NCI-H1930 (cell line): ENCODE measurements at regions not wholly inside any gene's neighbourhood (a gene's known extent, or its start where the extent isn't known, plus 50 kb on each side); places are given as distances from the start of the nearest gene placed in this dataset.
"Not testable (repeated sequence)": the region's sequence is repeated elsewhere in the genome, so short reads cannot be mapped to it uniquely, and the experiment has no call there.

ENCODE experiments used
- DNase-seq, 2 experiments: peaks; one replicate each; lab custom pipeline; 2025; lab: John Stamatoyannopoulos, UW

GRCh38 chr1:60664086-60664625 lies 418.2 kb upstream of the NFIA start:
- no peak for DNase-seq

- DNase-seq = no peak
These were observed 419.8 kb upstream of the NFIA start for GRCh38 chr1:60662486-60663044.

- DNase-seq = peak; percentile 8 to 13
These were observed 424.4 kb upstream of the NFIA start for GRCh38 chr1:60657926-60658325.

- peak; percentile 4 to 16 for DNase-seq
These were observed 426.5 kb upstream of the NFIA start for GRCh38 chr1:60655679-60656355.

GRCh38 chr1:60640033-60640551 lies 442.3 kb upstream of the NFIA start:
- DNase-seq = not testable (repeated sequence)

GRCh38 chr1:60639287-60639686 lies 443.1 kb upstream of the NFIA start:
- no peak for DNase-seq

- DNase-seq = no peak
These were observed 444.7 kb upstream of the NFIA start for GRCh38 chr1:60637651-60638050.

- no peak for DNase-seq
These were observed 445.4 kb upstream of the NFIA start for GRCh38 chr1:60636946-60637345.

- DNase-seq = no peak
These were observed 448.3 kb upstream of the NFIA start for GRCh38 chr1:60634106-60634505.

GRCh38 chr1:60622486-60622885 lies 459.9 kb upstream of the NFIA start:
- DNase-seq = no peak

GRCh38 chr1:60621368-60621851 lies 461.0 kb upstream of the NFIA start:
- DNase-seq = peak; percentile 74 to 81

- DNase-seq = no peak
These were observed 462.3 kb upstream of the NFIA start for GRCh38 chr1:60620087-60620486.

GRCh38 chr1:60619581-60619980 lies 462.8 kb upstream of the NFIA start:
- DNase-seq = no peak

- no peak for DNase-seq
These were observed 466.7 kb upstream of the NFIA start for GRCh38 chr1:60615666-60616065.

- no peak for DNase-seq
These were observed 469.6 kb upstream of the NFIA start for GRCh38 chr1:60612790-60613189.

- not testable (repeated sequence) for DNase-seq
These were observed 475.4 kb upstream of the NFIA start for GRCh38 chr1:60606921-60607320.

- no peak for DNase-seq
These were observed 481.8 kb upstream of the NFIA start for GRCh38 chr1:60600532-60600931.

GRCh38 chr1:60599574-60599973 lies 482.8 kb upstream of the NFIA start:
- no peak for DNase-seq

- no peak for DNase-seq
These were observed 484.1 kb upstream of the NFIA start for GRCh38 chr1:60598041-60598910.

GRCh38 chr1:60596791-60597750 lies 485.3 kb upstream of the NFIA start:
- no peak for DNase-seq

- DNase-seq = no peak
These were observed 490.8 kb upstream of the NFIA start for GRCh38 chr1:60591583-60591982.
